ENCODE measurements at regions not wholly inside any gene's neighbourhood (a gene's known extent, or its start where the extent isn't known, plus 50 kb on each side); places are given as distances from the start of the nearest gene placed in this dataset.

GRCh38 chr4:128601991-128602695 lies 207.4 kb upstream of the JADE1 start:
- peak; percentile 19 to 78 for DNase-seq (ENCODE audit: low read depth in 2 of 2)

- DNase-seq (ENCODE audit: low read depth in 2 of 2): peak; percentile 93 to 96
Observed at GRCh38 chr4:128600996-128601871, 208.3 kb upstream of the JADE1 start.

GRCh38 chr4:128600410-128600809 lies 209.1 kb upstream of the JADE1 start:
- peak; percentile 16 to 19 for DNase-seq (ENCODE audit: low read depth in 2 of 2)

DNA sequence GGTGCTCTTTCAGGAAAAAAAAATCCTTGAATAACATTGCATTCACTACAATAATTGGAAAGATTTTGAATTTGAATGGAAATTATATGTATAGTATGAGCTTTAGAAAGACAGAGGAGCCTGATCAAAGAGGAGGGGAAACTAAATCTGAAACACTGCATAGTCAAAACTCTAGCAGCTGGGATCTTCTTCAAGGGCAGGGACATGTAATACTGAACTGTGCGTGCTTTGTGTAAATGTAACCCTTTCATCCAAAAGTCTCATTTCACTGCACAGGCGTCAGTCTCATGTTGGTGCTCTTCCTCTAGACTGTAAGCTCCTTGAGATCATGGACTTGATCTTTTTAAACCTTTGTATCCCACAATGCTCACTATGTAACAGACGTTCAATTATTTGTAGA lies 212.0 kb upstream of the JADE1 start:
- DNase-seq (ENCODE audit: low read depth in 2 of 2): no peak

DNA sequence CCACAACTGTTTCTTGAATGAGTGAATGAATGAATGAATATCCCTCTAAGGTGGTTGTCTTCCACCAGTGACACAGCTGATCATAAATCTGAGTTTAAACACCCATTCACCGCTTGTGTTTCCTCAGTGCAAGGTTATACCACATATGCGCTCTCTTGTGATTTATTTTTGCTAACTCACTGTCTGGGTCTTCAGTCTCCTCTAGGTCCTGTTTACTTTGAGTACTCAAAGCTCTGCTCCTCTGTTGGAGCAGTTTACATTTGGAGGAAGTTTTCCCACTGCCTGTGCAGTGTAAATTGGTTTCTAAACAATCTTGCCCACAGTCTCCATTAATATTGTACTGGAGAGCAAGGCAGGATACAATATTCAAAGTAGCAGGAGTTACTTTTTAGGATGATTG lies 212.6 kb upstream of the JADE1 start:
- DNase-seq (ENCODE audit: low read depth in 2 of 2): no peak

- DNase-seq (ENCODE audit: low read depth in 2 of 2): no peak
Observed at GRCh38 chr4:128596115-128596514, 213.4 kb upstream of the JADE1 start.

GRCh38 chr4:128591482-128591881 lies 218.0 kb upstream of the JADE1 start:
- no peak for DNase-seq (ENCODE audit: low read depth in 2 of 2)

GRCh38 chr4:128590773-128591172 lies 218.7 kb upstream of the JADE1 start:
- no peak for DNase-seq (ENCODE audit: low read depth in 2 of 2)

- DNase-seq (ENCODE audit: low read depth in 2 of 2): no peak
Observed at GRCh38 chr4:128590034-128590740, 219.3 kb upstream of the JADE1 start.

- DNase-seq (ENCODE audit: low read depth in 2 of 2): no peak
Observed at GRCh38 chr4:128589384-128589965, 220.0 kb upstream of the JADE1 start.

GRCh38 chr4:128587382-128587781 lies 222.1 kb upstream of the JADE1 start:
- no peak for DNase-seq (ENCODE audit: low read depth in 2 of 2)

- DNase-seq (ENCODE audit: low read depth in 2 of 2): no peak
Observed at GRCh38 chr4:128583753-128584712, 225.5 kb upstream of the JADE1 start.

DNA sequence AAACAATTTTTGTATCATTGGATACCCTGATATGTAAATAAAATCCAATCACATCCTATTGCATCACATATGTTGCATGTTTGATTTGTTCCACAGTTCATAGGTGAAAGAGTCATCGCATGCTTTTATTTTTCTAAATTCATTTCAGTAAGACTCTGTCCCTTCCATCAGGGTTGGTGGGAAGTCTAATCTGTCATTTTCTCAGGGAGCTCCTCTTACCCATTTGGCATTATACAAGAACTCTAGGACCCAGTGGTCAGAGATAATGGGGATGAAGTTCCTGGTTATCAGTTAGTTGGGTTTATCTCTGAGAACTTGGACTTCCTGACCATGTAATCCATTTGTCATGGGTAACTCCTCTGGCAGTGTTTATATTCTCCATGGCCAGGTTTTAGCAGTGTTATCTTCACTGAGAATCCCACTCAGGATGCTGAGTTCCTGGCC lies 227.1 kb upstream of the JADE1 start:
- no peak for DNase-seq (ENCODE audit: low read depth in 2 of 2)

DNA sequence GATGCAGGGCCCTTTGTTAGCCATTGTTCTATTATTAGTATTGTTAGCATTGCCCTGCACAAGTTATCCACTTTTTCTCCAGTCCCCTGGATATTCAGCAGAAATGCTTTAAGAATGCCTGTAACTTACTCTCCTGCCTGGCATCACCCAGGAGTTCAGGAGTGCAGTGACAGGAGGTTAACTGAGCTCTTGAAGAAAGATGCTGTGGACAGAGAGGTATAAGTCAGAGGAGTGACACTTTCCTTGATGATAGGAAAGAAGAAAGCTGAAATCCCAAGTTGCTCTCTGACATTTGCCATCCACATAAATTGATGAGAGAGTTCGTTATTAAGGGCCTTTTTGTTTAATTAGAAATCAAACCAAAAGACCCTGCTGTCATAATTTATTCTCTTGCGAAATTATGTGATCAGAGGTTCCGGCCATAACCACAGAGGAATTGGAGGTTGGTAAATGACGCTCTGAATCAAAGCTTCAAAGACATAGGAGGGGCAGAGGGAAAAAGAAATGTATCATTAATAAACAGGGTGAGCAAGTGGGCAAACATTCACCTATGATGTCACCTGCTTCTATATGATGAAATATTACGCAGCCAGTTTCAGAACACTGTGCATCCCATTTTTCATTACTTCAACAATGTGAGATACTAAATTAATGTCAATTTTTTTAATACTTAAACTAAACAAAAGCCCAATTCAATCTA lies 230.2 kb upstream of the JADE1 start:
- DNase-seq (ENCODE audit: low read depth in 2 of 2): no peak

GRCh38 chr4:128574706-128575105 lies 234.8 kb upstream of the JADE1 start:
- peak; percentile 58 to 76 for DNase-seq (ENCODE audit: low read depth in 2 of 2)

DNA sequence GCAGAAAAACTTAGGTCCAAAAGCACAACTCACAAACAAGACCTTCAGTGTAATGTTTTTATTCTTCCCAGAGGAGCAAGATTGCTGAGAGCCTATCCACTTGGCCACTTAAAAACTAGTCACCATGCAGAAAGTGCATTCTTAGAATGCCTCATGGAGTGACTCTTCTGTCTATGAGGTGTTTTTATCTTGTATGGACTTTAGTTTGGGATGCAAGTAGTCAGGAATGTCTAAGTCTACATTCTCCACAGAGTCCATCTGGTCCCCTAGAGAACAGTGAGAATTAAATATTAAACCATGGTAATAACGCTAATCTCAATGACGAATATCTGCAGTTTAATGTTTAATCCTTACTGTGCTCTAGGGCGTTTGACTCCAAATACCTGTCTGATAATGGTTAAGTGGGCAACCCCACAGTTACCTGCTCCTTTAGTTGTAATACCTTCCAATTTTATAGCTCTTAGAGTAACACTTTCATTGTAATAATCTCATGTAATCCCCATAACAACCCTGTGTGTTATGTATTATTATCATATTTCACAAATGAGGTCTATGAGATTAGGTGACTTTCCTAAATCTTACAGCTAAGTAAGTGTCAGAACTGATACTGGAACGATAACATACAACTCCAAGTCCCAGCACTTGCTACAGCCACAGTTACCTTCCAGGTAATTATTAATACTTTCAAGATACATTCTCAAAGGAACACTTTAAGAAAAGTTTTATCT lies 235.6 kb upstream of the JADE1 start:
- DNase-seq (ENCODE audit: low read depth in 2 of 2): no peak

- peak; percentile 54 to 58 for DNase-seq (ENCODE audit: low read depth in 2 of 2)
Observed at GRCh38 chr4:128572778-128573241, 236.7 kb upstream of the JADE1 start.

- peak in 1 of 2 donors; percentile 96 for DNase-seq (ENCODE audit: low read depth in 2 of 2)
Observed at GRCh38 chr4:128571747-128572146, 237.8 kb upstream of the JADE1 start.

DNA sequence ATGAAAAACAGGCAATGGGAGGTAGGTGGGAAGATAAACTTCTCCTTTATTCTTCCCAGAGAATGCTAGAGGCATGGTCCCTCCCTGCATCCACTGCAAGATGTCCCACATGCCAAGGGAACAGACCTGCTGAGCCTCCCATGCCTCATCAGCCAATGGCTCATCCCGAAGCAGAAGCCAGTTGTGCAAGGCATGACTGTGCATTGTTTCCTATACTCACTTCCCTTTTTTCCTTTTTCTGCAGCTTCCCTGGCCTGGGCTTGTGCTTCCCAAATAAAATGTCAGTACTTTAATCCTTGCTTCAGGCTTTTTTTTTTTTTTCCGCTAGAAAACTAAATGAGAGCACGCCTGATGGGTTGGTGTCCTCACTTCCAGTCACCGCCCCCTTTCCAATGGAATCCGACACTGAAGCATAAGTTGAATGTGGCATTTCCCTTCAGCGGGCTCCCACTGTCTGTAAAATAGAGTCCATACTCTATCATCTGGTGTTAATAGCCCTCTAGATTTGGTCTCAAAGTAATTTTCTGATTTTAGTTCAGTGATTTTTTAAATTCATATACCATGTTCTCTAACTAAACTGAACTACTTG lies 239.0 kb upstream of the JADE1 start:
- DNase-seq (ENCODE audit: low read depth in 2 of 2): peak; percentile 57 to 68
